ENCODE measurements at regions not wholly inside any gene's neighbourhood (a gene's known extent, or its start where the extent isn't known, plus 50 kb on each side); places are given as distances from the start of the nearest gene placed in this dataset.
A peak's percentile ranks its signal among the peaks of the same experiment; 100 is the strongest.

- peaks cover 3% of the 10 kb centered on the region; the same call in 1 of the 2 replicates for H3K23me2 ChIP-seq (ENCODE audit: low read depth, low read length)
- POLR2A ChIA-PET (ENCODE audit: partially characterized antibody): no interaction called here
- H3K9ac ChIP-seq (replicated peaks in 1 of 4; ENCODE audit: extremely low read depth in 1 of 4, low read depth in 3 of 4, low read length in 3 of 4): no peak overlapping the region
- H3K27ac ChIP-seq (ENCODE audit: low read depth, low read length): no peak overlapping the region
- H4K91ac ChIP-seq (replicated peaks; ENCODE audit: insufficient read length, low read length): no peak overlapping the region
- no peak overlapping the region for H3K4me3 ChIP-seq (ENCODE audit: extremely low read depth in 1 of 4, insufficient read depth in 2 of 4, low read depth in 3 of 4, low read length in 4 of 4)
- no peaks in the 10 kb centered on the region for H3K79me1 ChIP-seq (ENCODE audit: low read depth, low read length)
- H3K9me3 ChIP-seq (ENCODE audit: insufficient read depth in 2 of 2, low read depth in 1 of 2, low read length in 1 of 2): peaks cover 6 to 18% of the 10 kb centered on the region in 2 experiments; a peak in 3 of 4 replicates
- no peak overlapping the region for H3K4ac ChIP-seq (replicated peaks; ENCODE audit: insufficient read length, low read depth, low read length)
- H2BK15ac ChIP-seq (ENCODE audit: low read length): no peak overlapping the region
- CTCF ChIA-PET (ENCODE audit: partially characterized antibody): no interaction called here
- H2AK5ac ChIP-seq (ENCODE audit: low read depth, low read length): peak overlapping the region; percentile 10; the same call in 1 of the 2 replicates
- DNase-seq (ENCODE audit: low read depth in 1 of 2, low spot score in 2 of 2) (no peak), FAIRE-seq (no peak)
- H3K27me3 ChIP-seq (replicated peaks in 1 of 4; ENCODE audit: control insufficient read depth in 3 of 4, extremely low read depth in 1 of 4, insufficient read depth in 3 of 4, low read length in 3 of 4): no peaks in the 10 kb centered on the region; a peak in 1 of 7 replicates
- H4K5ac ChIP-seq (ENCODE audit: insufficient read length, low read depth, low read length): no peak overlapping the region
- no peak overlapping the region for H4K8ac ChIP-seq (ENCODE audit: extremely low read depth, insufficient read depth, low read length)
- H3K36me3 ChIP-seq (ENCODE audit: control insufficient read depth in 2 of 4, insufficient read depth in 4 of 4, low read length in 3 of 4): no peaks in the 10 kb centered on the region
- H4K20me1 ChIP-seq (replicated peaks in 1 of 2; ENCODE audit: control insufficient read depth in 1 of 2, insufficient read depth in 2 of 2, low read length in 2 of 2): no peaks in the 10 kb centered on the region
- no peak overlapping the region for H3K4me2 ChIP-seq (ENCODE audit: insufficient read depth in 1 of 2, low read depth in 2 of 2, low read length in 2 of 2)
- H3K56ac ChIP-seq (replicated peaks; ENCODE audit: insufficient read length, low read depth, low read length): no peak overlapping the region
- no peak overlapping the region for H3K23ac ChIP-seq (ENCODE audit: insufficient read length)
- no peak overlapping the region for H3K14ac ChIP-seq (ENCODE audit: insufficient read length)
- H2BK5ac ChIP-seq (ENCODE audit: low read depth, low read length): no peak overlapping the region
- WGBS, 2 experiments (ENCODE audit: extremely low coverage in 1 of 2, insufficient coverage in 1 of 2, insufficient read length in 1 of 2, insufficient replicate concordance in 2 of 2, low coverage in 1 of 2, low lambda C conversion rate in 2 of 2, missing lambda C conversion rate in 1 of 2): 96% methylated on average over 13 of the region's 13 CpGs; no CpG with 5 or more reads in 1 of the 2 experiments
- no peak overlapping the region for H3K18ac ChIP-seq (ENCODE audit: extremely low read depth, low read length)
- H3K4me1 ChIP-seq (replicated peaks in 1 of 4; ENCODE audit: control insufficient read depth in 3 of 4, insufficient read depth in 4 of 4, low read length in 3 of 4): no peaks in the 10 kb centered on the region
- no peak overlapping the region for H2BK120ac ChIP-seq (replicated peaks; ENCODE audit: low read depth, low read length)
- H3K79me2 ChIP-seq (ENCODE audit: control insufficient read depth in 1 of 2, insufficient read depth in 2 of 2, low read length in 2 of 2): no peaks in the 10 kb centered on the region
- no peak overlapping the region for H2BK12ac ChIP-seq (ENCODE audit: low read depth, low read length)
- no peak overlapping the region for H2BK20ac ChIP-seq (ENCODE audit: low read length)
- H2AFZ ChIP-seq (ENCODE audit: low read length): no peak overlapping the region
- no peak for TF ChIP-seq RFX5 (IDR thresholded peaks at IDR 0.05; ENCODE audit: borderline replicate concordance, low read depth, low read length)
- no peak for TF ChIP-seq RNF2 (IDR thresholded peaks at IDR 0.05; ENCODE audit: borderline replicate concordance, low read depth, low read length, missing control alignments, poor library complexity, severe bottlenecking)
- no peak for TF ChIP-seq BACH1 (IDR thresholded peaks at IDR 0.05; ENCODE audit: low read length)
- TF ChIP-seq GABPA (IDR thresholded peaks at IDR 0.05; ENCODE audit: borderline replicate concordance, insufficient read depth, low read length): no peak
- no peak for TF ChIP-seq NANOG (IDR thresholded peaks at IDR 0.05; ENCODE audit: insufficient read depth, low read depth, low read length, poor library complexity, severe bottlenecking)
- TF ChIP-seq TBP (IDR thresholded peaks at IDR 0.05; ENCODE audit: low read depth, low read length): no peak
- TF ChIP-seq, protein P1, sequence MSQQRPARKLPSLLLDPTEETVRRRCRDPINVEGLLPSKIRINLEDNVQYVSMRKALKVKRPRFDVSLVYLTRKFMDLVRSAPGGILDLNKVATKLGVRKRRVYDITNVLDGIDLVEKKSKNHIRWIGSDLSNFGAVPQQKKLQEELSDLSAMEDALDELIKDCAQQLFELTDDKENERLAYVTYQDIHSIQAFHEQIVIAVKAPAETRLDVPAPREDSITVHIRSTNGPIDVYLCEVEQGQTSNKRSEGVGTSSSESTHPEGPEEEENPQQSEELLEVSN (IDR thresholded peaks at IDR 0.05): no peak
- no peak for TF ChIP-seq JUND (IDR thresholded peaks at IDR 0.05; ENCODE audit: low read length)
- no peak for TF ChIP-seq TCF12 (IDR thresholded peaks at IDR 0.05; ENCODE audit: low read depth, low read length)
- no peak for TF ChIP-seq GTF2F1 (IDR thresholded peaks at IDR 0.05; ENCODE audit: borderline replicate concordance, low read depth, low read length)
- TF ChIP-seq TAF1 (IDR thresholded peaks at IDR 0.05; ENCODE audit: low read depth, low read length): no peak
- no peak for TF ChIP-seq TAF7 (optimal IDR thresholded peaks at IDR 0.05; ENCODE audit: borderline replicate concordance, low read depth, low read length)
- TF ChIP-seq HDAC6 (IDR thresholded peaks at IDR 0.05; ENCODE audit: low read depth, low read length): no peak
- TF ChIP-seq SIN3A (conservative IDR thresholded peaks at IDR 0.05 in 1 of 2, IDR thresholded peaks at IDR 0.05 in 1 of 2; ENCODE audit: low read depth in 1 of 2, low read length in 2 of 2): no peak
These were observed 102.4 kb upstream of the OR4F16 start for GRCh38 chr1:788835-789234.

All from H1 (cell line).